GM10266 (cell line): ENCODE measurements at regions not wholly inside any gene's neighbourhood (a gene's known extent, or its start where the extent isn't known, plus 50 kb on each side); places are given as distances from the start of the nearest gene placed in this dataset.

Experiments
- DNase-seq: peaks from one replicate; pipeline ENCODE4 v3.0.0; 2012; ENCODE audit errors: extremely low spot score
- CTCF ChIP-seq: IDR thresholded peaks from 2 replicates; pipeline ENCODE4 v1.5.1; 2012; ENCODE audit warnings: mild to moderate bottlenecking, low read depth; ENCODE audit not compliant: control insufficient read depth, insufficient read depth; ENCODE audit errors: missing control alignments

GRCh38 chr6:128724738-128725137 is 158.2 kb upstream of the LAMA2 start:
- no peak for DNase-seq
- TF ChIP-seq CTCF, result no peak

GRCh38 chr6:128723667-128724066 is 159.3 kb upstream of the LAMA2 start:
- no peak for DNase-seq
- TF ChIP-seq CTCF, result no peak

- TF ChIP-seq CTCF, result no peak
- DNase-seq, result no peak
These were observed 162.0 kb upstream of the LAMA2 start for GRCh38 chr6:128720891-128721290.

GRCh38 chr6:128719786-128720185 is 163.2 kb upstream of the LAMA2 start:
- TF ChIP-seq CTCF, result no peak
- no peak for DNase-seq

- no peak for DNase-seq
- TF ChIP-seq CTCF, result no peak
These were observed 169.5 kb upstream of the LAMA2 start for GRCh38 chr6:128713461-128713860.

- TF ChIP-seq CTCF, result no peak
- no peak for DNase-seq
These were observed 170.0 kb upstream of the LAMA2 start for GRCh38 chr6:128712898-128713297.

- DNase-seq, result no peak
- no peak for TF ChIP-seq CTCF
These were observed 171.8 kb upstream of the LAMA2 start for GRCh38 chr6:128711149-128711548.

GRCh38 chr6:128710315-128710714 is 172.6 kb upstream of the LAMA2 start:
- TF ChIP-seq CTCF, result no peak
- no peak for DNase-seq
